Activated CD4-positive, alpha-beta T cell treated with anti-CD3 and anti-CD28 coated beads, Interleukin-2, Interleukin-6, amounts not matched to agents 100 ng/mL and 50 ng/mL, durations not matched to agents 16 hours and 8 hours (primary cell): ENCODE measurements at regions not wholly inside any gene's neighbourhood (a gene's known extent, or its start where the extent isn't known, plus 50 kb on each side); places are given as distances from the start of the nearest gene placed in this dataset.

Experiments used
- DNase-seq: peaks from one replicate; pipeline ENCODE4 v3.0.0-alpha.2; 2020

DNA sequence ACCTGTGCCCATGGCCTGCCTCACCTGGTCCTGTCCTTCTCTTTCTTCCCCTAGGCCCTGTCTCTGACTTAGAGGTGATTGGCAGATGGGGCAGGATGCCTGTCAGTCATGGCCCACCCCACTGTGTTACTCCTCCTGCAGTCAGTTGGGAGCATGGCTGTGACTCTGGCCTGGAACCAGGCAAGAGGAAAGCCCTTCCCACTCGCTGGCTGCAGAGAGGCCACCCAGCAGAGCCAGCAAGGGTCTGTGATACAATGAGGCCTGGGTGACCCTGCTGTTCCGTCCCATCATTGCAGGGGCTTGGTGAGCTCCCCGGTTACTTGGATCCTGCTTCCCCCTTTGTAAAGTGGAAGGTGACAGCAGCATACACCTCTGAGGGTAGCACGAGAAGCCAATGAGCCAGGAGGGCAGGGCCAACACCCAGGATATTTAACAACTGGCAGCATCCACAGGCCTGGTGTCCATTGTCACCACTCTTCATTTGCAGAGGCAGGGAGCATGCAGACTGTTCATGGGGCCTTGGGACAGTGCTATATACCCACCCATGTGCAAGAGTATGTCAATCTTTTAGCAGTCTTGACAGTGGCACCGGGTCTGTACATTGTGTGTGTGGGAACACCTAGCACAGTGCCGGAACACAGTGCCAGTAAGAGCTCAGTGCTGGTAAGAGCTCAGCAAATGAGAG is 191.0 kb upstream of the C1orf174 start:
- DNase-seq = no peak

- no peak for DNase-seq
Observed at GRCh38 chr1:4091996-4092395, 191.9 kb upstream of the C1orf174 start.

GRCh38 chr1:4093856-4094565 is 193.9 kb upstream of the C1orf174 start:
- no peak for DNase-seq

GRCh38 chr1:4095433-4095971 is 195.4 kb upstream of the C1orf174 start:
- no peak for DNase-seq

DNA sequence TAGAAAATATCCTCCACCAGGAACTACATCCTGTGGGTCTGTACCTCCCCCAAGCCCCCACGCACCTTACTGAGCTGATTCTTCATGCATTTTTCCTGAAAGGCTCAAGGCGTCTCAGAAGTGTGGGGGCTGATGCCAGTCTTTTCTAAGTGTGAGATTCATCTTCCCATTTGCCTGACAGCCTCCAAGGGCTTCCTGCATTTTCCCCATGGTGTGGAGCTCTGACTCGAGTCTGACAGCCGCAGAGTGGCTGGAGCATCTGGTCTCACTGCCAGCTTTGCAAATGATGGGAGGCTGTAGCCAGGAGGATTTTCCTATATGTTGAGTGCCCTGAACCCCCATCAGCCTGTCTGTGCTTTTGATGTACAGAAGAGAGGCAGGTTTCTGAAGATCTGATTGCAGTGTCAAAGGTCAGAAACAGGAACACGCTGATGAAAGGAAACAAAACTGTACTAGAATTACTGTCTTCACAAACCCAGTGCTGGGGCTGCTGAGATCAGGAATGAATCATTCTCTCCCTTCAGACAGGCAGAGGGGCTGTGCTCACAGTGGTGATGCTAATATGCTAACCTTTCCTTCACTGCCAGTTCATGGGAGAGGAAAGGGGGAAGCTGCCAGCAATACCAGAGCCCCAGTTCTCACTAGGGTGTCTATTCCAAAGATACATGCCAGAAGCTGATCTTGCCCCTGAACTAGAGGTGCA is 201.5 kb upstream of the C1orf174 start:
- no peak for DNase-seq

GRCh38 chr1:4105300-4105880 is 205.3 kb upstream of the C1orf174 start:
- DNase-seq = no peak

- no peak for DNase-seq
Observed at GRCh38 chr1:4106731-4107130, 206.7 kb upstream of the C1orf174 start.

DNA sequence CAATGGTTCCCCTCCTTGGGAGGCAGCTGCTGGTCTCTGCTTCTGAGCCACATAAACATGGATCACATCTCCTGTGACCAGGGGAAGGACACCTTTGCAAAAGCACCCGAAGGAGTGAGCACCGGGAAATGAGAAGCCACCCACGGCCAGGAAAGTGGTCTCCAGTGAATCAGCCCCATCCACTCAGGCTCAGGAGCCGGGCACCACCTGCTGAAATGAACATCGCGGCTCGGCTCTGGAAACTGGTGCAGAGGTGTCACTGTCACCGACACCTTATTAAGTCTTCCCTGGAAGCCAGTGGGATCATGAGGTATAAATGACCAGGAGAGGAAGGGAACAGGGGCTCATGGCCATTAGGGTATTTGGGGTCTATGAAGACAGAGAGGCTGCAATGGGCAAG is 207.2 kb upstream of the C1orf174 start:
- DNase-seq = no peak

DNA sequence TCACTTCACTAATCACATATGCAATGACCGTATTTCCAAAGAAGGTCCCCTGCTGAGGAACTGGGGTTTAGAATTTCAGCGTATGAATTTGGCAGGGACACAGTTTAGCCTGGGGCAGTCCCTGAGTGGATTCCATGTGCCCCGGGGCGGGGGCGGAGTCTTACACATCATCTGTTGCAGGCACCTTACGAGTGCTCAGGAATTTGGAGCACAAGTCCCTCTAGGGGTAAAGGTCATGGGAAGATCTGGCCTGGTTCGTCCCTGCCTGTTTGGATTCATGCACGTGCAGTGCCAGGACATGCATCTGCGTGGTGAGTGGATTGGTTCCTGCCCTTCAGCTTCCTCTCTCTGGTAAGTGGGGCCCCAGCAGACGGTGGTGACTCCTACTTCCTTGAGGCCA is 208.3 kb upstream of the C1orf174 start:
- DNase-seq = no peak

DNA sequence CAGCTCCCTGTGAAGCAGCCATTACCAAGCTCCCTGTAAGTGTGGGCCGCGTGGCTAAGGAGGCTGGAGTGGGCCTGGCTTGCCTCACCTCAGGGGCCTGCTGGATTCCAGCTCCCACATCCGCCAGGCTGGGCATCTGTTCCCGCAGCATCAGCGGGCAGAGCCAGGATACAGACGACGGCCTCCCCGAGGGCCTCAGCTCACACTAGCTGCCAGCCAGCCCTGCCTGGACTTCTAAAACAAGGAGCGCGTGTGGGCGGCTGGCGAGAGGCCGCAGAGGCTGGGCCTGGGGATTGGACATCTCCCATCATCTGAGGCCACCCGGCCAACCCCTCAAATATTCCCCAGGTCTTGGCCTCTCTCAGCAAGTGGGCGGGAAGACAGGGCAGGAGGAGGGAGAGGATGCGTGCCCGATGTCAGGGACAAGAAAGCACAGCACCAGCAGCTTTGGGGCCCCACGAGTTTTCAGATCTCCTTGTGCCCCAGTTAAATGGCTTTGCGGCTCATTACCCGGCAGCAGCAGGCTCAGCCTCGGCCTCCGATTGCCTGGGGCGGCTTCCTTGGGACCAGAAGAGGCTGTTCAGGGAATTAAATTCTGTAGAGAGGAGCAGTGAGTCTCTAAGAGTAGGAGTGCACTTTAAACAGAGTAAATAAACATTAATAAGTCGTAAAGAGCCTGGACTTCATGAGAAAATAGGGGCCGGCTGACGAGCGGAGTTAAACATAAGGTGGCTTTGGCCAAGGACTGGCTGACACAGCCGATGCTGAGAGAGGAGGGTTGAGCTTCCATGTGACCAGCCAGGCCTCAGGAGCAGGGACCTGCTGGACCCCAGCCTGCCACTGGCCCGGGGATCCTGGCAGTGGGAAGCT is 208.9 kb upstream of the C1orf174 start:
- DNase-seq = no peak

GRCh38 chr1:4109628-4109940 is 209.5 kb upstream of the C1orf174 start:
- DNase-seq = no peak

GRCh38 chr1:4110888-4111287 is 210.8 kb upstream of the C1orf174 start:
- DNase-seq = no peak

DNA sequence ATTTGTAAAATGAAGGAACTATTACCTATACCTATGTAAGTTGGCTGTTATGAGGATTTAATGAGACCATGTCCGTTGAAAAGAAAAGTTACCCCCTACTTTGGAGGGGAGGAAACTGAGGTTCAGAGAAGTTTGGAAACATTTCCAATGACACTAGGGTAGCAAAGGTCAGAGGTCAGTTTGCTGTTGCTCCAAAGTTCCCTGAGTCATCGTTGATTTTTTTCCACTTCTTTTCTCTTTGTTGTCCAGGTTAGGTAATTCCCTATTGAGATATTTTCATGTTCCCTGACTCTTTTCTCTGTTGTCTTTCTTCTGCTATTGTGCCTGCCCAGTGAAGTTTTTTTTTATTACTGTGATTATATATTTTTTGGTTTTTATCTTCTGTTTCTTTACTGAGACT is 213.8 kb upstream of the C1orf174 start:
- DNase-seq = no peak

- no peak for DNase-seq
Observed at GRCh38 chr1:4115191-4115900, 215.3 kb upstream of the C1orf174 start.

GRCh38 chr1:4117196-4117595 is 217.1 kb upstream of the C1orf174 start:
- no peak for DNase-seq

GRCh38 chr1:4118746-4119515 is 218.9 kb upstream of the C1orf174 start:
- no peak for DNase-seq

GRCh38 chr1:4119516-4120220 is 219.6 kb upstream of the C1orf174 start:
- no peak for DNase-seq

DNA sequence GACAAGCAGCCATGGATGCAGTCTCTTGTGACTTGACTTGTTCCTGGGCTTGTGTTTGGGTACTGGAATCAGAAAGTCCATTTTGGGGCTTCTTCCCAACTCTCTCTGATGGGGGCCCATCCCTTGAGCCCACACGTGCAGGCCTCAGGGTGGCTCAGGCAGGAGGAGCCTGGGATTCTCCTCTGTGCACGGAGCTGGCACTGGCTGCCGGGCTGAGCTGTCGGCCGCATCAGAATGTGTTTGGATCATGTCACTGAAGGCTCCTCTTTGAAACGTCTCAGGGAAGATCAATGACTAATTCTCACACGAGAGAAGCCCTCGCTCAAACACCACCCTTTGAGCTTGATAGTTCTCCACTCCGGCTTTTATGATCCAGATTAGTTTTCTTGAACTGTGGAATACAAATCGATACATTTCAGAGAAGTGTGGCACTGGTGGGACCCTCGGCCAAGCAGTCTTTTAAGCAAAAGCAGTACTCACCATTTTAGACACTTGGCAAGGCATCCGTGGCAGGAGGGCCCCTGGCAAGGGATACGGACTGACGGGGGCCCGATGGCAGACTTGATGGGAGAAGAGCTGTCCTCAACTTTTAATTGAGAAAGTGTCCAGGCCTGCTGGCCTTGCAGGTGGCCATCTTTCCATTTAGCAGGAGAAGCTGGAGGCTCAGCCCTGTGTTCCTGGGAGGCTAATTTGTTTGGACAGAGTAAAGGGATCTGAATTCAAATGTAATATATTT is 220.7 kb upstream of the C1orf174 start:
- DNase-seq = no peak

DNA sequence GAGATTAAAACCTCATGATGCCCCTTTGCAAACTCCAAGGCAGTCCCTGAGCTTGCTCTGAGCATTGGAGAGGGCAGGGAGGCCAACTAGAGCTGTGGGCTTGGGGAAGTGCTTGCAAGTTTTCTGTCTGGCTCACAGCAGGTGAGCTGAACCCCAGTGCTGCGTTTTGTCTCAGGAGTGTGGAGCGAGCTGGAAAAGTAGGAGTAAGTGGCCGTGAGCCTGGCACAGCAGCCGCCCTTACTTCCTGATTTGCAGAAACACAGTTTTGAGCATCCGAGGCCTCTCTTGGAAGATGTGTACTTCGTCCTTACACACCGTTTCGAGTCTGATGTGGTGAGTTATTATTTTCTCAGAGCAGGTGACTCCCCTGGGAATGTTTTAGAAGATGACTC is 221.2 kb upstream of the C1orf174 start:
- no peak for DNase-seq
